ENCODE measurements at regions not wholly inside any gene's neighbourhood (a gene's known extent, or its start where the extent isn't known, plus 50 kb on each side); places are given as distances from the start of the nearest gene placed in this dataset.

DNA sequence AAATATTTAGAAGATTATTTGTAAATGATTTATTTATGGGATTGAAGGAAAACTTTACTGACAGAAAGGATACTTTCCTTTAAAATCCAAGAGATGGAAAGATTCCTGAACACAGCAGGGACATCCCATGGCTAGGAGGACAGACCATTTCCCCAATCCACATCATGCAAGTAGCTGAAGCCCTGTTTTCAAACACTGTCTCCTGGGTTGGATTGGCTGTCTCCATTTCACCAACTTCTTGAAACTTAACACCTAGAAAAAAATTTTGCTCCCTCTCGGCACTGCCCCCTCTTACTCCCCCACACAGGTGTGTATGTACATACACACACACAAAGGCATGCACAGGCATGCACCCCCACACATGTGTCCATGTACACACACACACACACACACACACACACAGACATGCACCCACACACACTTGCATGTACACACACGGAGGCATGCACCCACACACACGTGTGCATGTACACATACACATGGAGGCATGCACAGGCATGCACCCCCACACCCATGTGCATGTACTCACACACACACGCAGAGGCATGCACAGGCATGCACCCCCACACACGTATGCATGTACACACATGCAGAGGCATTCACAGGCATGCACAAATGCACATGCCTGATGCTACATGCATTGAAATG, 320.0 kb downstream of the CHRM3 start:
- BruUV-seq (replicated peaks) = no TSS peak
- CTCF ChIA-PET = interaction anchor here (0.9 to 1.5 kb wide), 2 partner anchors 8 to 19 kb away, joined by 3 to 5 read pairs; no protein-coding TSS in a partner anchor
- Mint-ChIP-seq H3K27ac (ENCODE audit: unreplicated experiment) (no peak overlapping the region), H3K4me3 (ENCODE audit: low read depth, unreplicated experiment) (no peak overlapping the region), H3K4me1 (ENCODE audit: low read depth, unreplicated experiment) (no peaks in the 10 kb centered on the region), H3K27me3 (ENCODE audit: unreplicated experiment) (no peaks in the 10 kb centered on the region), H3K36me3 (ENCODE audit: insufficient read depth, unreplicated experiment) (no peaks in the 10 kb centered on the region), H3K9me3 (ENCODE audit: low read depth, unreplicated experiment) (no peaks in the 10 kb centered on the region)
- TF ChIP-seq, protein P1, sequence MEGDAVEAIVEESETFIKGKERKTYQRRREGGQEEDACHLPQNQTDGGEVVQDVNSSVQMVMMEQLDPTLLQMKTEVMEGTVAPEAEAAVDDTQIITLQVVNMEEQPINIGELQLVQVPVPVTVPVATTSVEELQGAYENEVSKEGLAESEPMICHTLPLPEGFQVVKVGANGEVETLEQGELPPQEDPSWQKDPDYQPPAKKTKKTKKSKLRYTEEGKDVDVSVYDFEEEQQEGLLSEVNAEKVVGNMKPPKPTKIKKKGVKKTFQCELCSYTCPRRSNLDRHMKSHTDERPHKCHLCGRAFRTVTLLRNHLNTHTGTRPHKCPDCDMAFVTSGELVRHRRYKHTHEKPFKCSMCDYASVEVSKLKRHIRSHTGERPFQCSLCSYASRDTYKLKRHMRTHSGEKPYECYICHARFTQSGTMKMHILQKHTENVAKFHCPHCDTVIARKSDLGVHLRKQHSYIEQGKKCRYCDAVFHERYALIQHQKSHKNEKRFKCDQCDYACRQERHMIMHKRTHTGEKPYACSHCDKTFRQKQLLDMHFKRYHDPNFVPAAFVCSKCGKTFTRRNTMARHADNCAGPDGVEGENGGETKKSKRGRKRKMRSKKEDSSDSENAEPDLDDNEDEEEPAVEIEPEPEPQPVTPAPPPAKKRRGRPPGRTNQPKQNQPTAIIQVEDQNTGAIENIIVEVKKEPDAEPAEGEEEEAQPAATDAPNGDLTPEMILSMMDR (IDR thresholded peaks at IDR 0.05; ENCODE audit: unreplicated experiment) = no peak
- DNase-seq = no peak
- intact Hi-C loops (cut with micrococcal nuclease; ENCODE audit: unreplicated experiment) = no loop called here

GRCh38 chr1:239707615-239708014, 321.2 kb downstream of the CHRM3 start:
- Mint-ChIP-seq H3K9me3 (ENCODE audit: low read depth, unreplicated experiment) (no peaks in the 10 kb centered on the region), H3K27ac (ENCODE audit: unreplicated experiment) (no peak overlapping the region), H3K27me3 (ENCODE audit: unreplicated experiment) (no peaks in the 10 kb centered on the region), H3K4me3 (ENCODE audit: low read depth, unreplicated experiment) (no peak overlapping the region), H3K36me3 (ENCODE audit: insufficient read depth, unreplicated experiment) (no peaks in the 10 kb centered on the region), H3K4me1 (ENCODE audit: low read depth, unreplicated experiment) (no peaks in the 10 kb centered on the region)
- TF ChIP-seq, protein P1 (IDR thresholded peaks at IDR 0.05; ENCODE audit: unreplicated experiment) = no peak
- CTCF ChIA-PET = no interaction called here
- no peak for DNase-seq
- BruUV-seq (replicated peaks) = no TSS peak
- intact Hi-C loops (cut with micrococcal nuclease; ENCODE audit: unreplicated experiment) = no loop called here

- Mint-ChIP-seq H3K27me3 (ENCODE audit: unreplicated experiment) (no peaks in the 10 kb centered on the region), H3K9me3 (ENCODE audit: low read depth, unreplicated experiment) (no peaks in the 10 kb centered on the region), H3K4me1 (ENCODE audit: low read depth, unreplicated experiment) (no peaks in the 10 kb centered on the region), H3K36me3 (ENCODE audit: insufficient read depth, unreplicated experiment) (no peaks in the 10 kb centered on the region), H3K27ac (ENCODE audit: unreplicated experiment) (no peak overlapping the region), H3K4me3 (ENCODE audit: low read depth, unreplicated experiment) (no peak overlapping the region)
- DNase-seq = no peak
- CTCF ChIA-PET = interaction anchor here (0.7 kb wide), 1 partner anchor 1158 kb away, joined by 7 read pairs; no protein-coding TSS in a partner anchor
- BruUV-seq (replicated peaks) = no TSS peak
- intact Hi-C loops (cut with micrococcal nuclease; ENCODE audit: unreplicated experiment) = no loop called here
- TF ChIP-seq, protein P1 (IDR thresholded peaks at IDR 0.05; ENCODE audit: unreplicated experiment) = no peak
Observed at GRCh38 chr1:239708622-239709021, 322.3 kb downstream of the CHRM3 start.

- Mint-ChIP-seq H3K9me3 (ENCODE audit: low read depth, unreplicated experiment) (no peaks in the 10 kb centered on the region), H3K27ac (ENCODE audit: unreplicated experiment) (no peak overlapping the region), H3K4me3 (ENCODE audit: low read depth, unreplicated experiment) (no peak overlapping the region), H3K4me1 (ENCODE audit: low read depth, unreplicated experiment) (no peaks in the 10 kb centered on the region), H3K36me3 (ENCODE audit: insufficient read depth, unreplicated experiment) (no peaks in the 10 kb centered on the region), H3K27me3 (ENCODE audit: unreplicated experiment) (no peaks in the 10 kb centered on the region)
- DNase-seq = no peak
- no TSS peak for BruUV-seq (replicated peaks)
- intact Hi-C loops (cut with micrococcal nuclease; ENCODE audit: unreplicated experiment) = no loop called here
- TF ChIP-seq, protein P1 (IDR thresholded peaks at IDR 0.05; ENCODE audit: unreplicated experiment) = no peak
- CTCF ChIA-PET = no interaction called here
Observed at GRCh38 chr1:239711768-239712167, 325.4 kb downstream of the CHRM3 start.
